GM19438 (cell line): ENCODE measurements at regions not wholly inside any gene's neighbourhood (a gene's known extent, or its start where the extent isn't known, plus 50 kb on each side); places are given as distances from the start of the nearest gene placed in this dataset.

ENCODE experiments used
- ATAC-seq: cut with Tn5 transposase; IDR thresholded peaks from one replicate; pipeline ENCODE4 v1.9.1; 2021; ENCODE audit warnings: low read depth; ENCODE audit not compliant: unreplicated experiment

DNA sequence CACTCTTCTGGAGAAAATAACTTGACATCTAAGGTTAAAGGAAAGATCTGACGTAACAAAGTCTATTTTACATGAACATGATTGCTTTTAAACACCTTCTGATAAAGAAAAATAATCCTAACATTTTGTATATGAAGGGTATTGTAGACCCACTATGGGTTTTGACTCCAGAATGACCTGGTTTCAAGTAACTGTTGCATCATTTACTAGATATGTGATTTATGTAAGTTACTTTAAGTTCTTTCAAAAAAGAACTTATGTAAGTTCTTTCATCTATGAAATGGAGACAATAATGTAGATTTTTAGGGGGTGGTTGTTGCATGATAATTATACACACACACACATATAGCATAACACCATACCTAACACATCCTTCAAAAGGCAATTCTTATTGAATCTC lies 147.6 kb upstream of the MIR17HG start:
- no peak for ATAC-seq

DNA sequence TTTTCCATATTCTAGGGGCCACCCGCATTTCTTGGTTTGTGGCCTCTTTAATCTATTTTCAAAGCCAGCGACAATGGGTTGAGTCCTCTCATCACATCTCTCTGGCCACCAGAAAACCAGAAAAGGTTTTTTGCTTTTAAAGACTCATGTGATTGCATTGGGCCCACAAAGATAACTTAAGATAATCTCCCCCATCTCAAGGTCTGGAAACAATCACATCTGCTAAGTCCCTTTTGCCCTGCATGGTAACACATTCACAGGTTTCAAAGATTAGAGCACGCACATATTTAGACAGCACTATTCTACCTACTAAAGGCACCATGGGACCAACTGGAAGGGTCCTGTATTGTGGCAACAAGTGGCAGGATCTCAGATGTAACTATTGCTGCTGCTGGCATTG lies 147.0 kb upstream of the MIR17HG start:
- no peak for ATAC-seq

DNA sequence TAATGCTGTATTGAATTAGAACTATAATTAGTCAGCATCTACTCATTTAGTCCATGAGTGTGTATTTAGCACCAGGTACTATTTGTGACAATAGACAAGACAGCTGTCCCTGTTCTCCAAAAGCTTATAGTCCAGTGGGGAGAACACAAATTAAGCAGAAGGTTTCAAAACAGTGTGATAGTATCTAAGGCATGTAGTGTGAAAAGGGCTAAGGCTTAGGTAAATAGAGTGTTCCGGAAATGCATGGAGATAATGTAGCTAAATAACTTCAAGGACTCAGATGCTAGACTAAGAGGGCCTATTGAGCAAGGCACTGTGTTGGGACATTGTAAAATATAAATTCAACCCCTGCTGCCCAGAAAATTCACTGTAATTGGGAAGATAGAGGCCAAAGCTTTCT lies 144.1 kb upstream of the MIR17HG start:
- ATAC-seq: no peak

DNA sequence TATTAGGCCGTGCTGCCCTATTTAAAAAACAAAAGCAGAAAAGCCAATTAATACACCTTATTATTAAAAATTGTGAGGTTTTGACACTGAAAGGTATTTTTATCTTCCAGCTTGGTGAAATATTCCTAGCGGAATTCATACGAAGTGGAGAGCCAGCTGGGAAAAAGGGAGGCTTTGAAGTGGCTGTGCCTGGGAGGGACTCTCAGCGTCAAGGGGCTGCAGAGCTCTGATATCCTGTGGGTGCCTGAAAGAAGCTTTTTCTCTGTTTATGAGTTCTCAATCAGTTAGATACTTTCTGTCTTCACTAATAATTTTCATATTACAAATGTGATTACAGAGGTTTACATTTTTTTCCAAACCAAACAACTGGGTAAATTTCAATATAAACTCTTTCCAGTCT lies 140.2 kb upstream of the MIR17HG start:
- no peak for ATAC-seq

DNA sequence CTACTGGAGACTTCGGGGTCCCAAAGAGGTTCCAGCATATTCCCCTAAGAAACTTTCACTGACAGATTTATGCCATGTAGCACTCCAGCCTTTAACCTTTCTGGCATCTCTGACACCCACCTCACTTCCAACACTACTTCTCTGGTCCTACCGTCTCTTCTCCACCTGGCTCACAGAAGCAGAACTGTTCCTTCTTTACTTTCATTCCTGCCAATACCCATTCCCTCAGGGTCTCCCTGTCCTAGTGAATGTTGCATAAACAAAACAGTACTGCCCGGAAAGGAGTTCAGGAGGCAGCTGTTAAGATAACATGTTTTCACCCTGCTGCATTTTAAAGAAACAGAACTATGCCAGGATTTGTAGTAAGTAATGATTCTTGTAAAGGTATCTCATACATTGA lies 136.0 kb upstream of the MIR17HG start:
- no peak for ATAC-seq

DNA sequence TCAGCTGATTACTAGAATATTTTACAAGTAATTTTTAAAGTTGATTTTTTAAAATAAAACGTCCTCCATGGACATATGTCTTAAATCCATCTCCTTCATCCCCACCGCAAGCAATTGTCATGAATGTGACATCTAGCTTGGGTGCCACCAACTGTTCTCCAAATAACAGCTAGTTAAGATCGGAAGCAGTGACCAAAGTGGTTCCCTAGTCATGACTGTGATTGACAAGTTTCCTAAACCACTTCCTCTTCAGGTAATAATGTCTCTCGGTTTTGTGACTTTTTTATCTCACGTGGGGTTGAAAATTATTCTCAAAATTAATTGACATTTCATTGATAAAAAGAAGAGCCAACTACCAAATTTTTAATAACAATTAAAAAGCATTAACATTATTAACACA lies 135.3 kb upstream of the MIR17HG start:
- no peak for ATAC-seq

DNA sequence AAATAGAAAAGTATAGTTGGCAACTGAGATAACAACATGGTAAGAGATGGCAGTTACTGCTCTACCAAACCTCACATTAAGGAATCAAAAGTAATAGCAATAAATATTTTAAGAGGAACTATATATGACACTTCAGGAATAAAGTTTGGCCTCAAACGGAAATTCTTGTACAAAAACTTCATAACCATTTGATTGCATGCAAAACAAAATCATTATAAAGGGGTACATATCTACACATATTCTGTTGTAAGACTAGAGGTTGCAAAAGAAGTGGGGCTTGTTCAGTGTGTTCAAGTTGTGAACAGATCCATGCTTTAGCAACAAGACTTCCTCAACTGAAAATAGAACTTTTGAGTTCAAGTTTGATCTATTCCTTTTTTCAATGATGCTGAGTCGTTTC lies 133.5 kb upstream of the MIR17HG start:
- ATAC-seq: no peak

DNA sequence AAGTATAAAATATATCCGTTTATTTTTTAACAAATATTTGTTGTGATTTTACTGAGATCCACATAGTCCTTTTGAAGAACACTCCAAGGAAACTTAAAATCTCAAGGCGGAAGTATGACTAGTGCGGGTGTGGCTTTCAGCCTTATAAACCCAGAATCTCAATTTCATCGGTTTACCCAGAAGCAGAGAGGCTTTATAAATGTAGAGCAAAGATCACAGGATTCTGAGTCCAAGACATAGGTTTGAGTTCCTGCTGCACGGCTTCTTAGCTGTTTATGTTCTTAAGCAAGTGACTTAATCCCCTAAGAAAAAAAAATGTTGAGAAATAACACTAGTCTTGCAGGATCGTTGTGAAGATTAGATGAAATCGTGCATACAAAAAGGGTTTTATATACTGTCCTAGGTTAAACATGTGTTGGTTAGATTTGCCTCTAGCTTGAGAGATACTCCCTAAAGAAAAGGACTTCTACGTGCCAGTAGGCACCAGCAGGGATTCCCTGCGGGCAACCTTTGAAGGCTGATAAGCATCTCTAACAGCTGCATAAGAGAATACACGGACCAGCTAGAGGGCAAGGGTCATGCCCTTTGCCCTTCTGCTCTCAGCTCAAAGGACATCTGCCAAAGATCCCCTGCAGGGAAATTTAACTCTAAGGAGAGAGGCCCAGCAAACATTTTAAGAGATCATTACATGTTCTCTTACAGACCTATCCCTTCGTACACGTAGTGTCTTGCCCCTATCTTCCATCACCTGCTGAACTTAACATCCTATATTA lies 130.4 kb upstream of the MIR17HG start:
- no peak for ATAC-seq

DNA sequence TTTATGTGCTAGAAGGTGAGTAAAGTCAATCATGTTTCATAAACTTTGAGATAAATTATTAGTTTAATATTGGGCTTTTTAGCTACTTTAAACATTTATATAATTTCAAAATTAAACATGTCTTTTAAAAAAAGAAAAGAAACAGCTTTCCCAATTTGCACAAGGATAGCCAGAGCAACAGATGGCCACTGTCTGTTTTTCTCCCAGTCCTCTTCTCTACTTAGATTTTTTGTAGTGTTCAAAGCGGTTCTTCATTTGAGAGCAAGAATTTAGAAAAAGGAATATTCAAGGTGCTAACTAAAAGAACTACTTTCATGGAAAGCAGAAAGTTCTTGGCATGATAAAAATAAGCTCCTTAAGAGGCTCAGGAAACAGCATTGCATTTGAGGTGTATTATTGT lies 128.3 kb upstream of the MIR17HG start:
- no peak for ATAC-seq

DNA sequence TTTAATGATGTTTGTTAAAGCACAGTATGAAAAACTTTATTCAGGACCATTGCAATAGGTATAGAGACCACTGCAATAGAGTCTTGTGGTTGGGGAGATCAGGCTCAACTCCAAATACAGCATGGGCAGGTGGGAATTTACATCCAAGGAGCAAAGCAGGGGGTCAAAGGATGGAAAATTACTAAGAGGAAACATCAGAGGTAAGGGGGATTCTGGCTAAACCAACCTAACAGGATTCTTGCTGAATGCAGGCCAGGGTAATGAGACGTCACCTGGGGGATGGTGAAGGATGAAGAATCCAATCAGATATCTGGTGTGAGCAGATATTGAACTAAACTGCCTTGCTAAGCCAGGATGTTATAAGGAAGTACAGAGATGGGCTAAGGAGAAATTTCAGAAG lies 126.6 kb upstream of the MIR17HG start:
- no peak for ATAC-seq

DNA sequence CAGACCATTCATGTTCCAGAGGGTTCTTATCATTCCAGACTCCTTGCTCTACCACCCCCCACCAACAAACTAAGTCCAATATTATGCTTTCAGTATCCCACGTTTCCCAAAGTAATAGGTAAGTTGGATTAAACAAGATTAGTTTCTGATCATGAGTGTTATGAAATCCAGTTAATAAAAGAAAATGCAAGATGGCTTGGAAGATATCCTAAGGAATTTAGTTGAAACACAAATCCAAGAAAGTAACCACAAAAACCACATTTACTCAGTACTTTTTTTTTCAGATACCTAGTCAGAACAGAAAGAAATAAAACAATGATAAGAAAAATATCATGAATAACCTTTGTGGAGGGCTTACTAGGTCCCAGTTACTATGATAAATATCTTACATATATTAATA lies 119.4 kb upstream of the MIR17HG start:
- ATAC-seq: no peak

DNA sequence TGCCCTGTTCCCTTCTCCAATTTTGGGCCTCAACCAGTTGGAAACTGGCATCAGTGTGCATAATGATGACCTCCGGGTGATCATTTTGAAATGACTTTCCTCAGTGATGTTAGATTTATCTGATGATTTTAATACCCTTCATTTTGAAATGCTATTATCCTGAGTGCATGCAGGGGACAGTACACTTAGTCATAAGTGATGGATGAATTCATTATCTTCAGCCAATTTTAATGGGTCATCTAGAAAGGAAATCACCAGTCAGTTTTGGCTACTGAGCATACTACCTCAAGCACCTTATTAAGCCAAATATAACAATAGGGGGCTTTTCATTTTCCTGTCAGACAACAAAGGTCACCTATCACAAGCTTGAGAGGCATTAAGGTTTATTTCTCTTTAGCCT lies 118.5 kb upstream of the MIR17HG start:
- ATAC-seq: no peak

DNA sequence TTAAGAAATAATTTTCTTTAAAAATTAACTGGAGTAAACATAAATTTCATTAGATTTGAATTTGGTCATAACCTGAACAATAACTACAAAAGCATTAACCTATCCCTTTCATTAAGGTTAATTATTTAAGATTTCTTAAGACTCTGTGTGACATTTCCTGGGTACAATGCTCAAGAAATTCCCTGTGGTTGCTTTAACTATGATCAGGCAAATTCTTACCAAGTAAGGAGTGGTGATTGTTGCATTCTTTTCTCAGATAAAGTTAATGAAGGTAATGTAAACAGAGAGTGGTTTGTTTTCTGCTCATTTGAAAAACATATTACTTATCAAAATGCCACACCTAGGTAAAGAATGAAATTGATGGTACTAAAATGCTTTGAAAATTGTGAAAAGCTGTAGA lies 114.8 kb upstream of the MIR17HG start:
- no peak for ATAC-seq

DNA sequence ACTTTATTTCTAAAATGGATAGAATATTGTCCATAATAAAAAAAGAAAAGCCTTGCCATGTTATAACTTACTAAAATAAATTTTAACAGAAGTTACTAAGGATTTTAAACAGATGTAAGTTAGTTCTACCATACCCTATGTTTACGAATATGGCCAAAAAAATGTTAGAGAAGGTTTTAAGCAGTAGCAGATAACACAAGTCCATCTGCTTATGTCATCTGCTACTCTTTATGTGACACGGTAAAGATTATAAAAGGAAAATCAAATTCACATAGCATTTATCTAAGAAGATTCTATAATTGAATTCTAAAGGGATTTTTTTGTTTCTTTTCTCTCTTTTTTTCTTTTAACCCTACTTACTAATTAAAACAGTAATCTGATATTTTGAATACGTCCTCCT lies 114.2 kb upstream of the MIR17HG start:
- ATAC-seq: no peak

DNA sequence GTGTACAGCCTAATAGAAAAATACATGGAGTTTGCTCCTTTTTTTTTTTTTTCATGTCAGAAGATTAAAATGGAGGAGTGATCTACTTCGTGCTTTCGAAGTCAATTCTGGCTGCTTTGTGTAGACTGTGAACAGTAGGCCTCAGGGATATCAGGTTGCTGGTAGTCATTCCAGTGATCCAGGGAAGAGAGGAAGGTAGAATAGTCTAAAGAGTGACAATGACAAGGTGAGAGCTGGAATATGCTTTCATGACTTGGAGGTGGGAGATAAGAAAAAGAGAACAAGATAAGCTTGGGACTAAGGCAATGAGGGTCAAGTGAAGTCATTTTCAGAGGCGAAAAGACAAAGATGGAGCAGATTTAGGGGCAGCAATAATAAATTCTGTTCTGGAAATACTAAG lies 111.3 kb upstream of the MIR17HG start:
- ATAC-seq: no peak

DNA sequence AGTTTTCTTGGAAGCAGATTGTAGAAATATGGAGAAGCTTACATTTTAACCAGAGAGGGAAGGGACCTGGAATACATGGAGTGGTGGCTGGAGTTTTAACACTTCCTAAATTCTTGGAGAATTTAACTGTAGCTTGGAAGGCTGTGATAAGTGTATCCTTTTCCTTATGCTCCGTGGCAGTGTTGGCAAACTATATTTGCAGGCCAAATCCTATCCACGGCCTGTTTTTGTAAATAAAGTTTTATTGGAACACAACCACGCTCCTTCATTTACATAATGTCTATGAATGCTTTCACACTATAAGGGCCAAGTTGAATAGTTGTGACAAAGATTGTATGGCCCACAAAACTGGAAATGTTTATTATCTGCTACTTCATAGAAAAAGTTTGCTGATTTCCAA lies 110.6 kb upstream of the MIR17HG start:
- ATAC-seq: no peak

DNA sequence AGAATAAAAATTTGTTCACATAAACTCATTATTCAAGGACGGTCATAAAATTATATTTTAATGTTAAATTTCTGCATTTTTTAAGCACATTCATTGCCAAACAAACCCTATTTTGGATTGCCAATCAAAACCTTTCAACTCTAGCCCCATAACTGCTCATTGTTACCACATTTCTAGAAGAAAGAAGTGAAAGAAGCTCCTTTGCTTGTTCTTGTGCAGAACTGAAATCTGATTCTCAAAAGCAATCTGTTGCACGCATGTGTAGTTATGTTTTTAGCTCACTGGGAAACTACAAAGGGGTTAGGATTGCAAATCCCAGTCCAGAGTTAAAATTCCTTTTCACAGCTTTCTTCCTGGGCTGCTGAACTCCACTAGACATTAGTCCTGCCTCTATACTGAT lies 109.5 kb upstream of the MIR17HG start:
- no peak for ATAC-seq

DNA sequence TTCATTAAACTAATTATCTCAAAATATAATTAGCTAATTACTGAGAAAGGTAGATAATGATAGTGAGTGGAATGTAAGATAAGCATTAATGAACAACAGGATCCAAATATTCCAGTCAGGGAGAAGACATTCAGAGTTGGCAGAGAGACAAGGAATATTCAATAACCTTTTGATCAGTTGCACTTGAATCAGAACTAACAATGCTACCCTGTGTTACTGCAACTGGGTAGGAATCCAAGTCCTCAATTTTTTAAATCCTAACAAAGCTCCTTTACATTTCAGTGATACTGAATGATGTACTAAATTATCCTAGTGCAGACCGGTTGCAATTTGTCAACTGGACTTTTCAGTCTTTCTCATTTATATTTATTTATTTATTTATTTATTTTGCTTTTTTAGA lies 107.1 kb upstream of the MIR17HG start:
- ATAC-seq: no peak

DNA sequence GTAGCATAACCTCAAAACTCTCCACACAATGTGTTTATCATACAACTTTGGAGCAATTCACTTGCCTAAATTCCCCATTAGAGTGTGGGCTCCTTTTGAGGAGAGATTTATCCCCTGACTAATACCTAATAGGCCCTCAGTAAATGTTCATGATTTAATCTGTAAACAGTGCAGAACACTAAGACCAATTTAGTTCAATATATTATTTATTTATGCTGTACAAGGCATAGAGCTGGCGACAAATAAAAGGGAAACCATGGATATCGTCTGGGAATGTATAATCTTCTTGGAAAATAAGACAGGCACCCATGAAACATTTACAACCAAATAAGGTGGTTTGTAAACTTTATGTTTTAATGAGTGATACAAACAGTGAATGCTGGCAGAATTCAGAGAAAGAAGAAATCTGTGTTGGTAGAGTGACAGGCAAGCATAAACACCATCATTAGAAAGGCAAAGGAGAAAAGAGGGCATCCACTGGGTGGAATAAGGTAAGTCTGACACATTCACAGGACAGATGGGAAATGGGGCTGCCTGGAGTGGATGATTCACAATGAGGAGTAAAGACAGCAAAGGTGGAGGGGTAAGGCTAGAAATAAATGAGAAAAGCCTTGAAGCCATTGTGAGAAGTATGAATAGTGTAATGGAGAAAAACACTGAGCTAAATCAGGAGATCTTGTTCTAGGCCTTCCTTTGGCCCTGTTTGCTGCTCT lies 106.1 kb upstream of the MIR17HG start:
- no peak for ATAC-seq

DNA sequence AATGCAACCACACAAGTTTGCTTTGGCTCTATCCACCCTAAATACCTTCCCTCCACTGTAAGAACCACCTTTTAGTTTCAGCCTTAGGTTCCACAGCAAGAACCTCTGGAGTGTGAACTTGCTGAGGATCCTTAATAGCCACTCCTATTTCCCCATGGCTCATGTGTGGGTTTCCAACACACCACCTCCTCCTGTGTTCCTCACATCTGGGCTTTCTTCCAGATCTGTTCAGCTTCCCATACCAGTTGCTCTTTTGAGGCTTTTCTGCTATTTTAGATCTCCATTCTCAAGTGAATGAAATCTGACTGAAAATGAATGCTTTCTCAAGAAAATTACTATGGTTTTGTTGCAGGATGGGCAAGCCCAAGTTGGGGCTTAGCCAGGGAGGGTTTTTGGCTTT lies 104.8 kb upstream of the MIR17HG start:
- no peak for ATAC-seq

DNA sequence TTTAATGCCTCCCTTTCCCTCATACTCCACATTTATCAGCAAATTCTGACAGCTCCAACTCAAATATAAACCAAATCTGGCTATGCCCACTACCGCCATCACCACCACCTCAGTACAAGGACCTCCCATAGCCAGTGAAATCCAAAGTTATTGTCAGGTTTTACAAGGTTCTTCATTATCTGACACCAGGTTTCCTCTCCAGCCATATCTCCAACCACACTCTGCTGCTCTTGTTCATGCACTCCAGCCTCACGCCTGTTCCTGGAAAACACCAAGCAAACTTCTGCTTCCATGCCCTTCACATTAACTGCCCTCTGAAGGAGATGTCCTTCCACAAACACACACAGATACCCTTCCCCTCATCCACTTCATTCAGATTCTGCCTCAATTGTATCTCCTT lies 102.2 kb upstream of the MIR17HG start:
- ATAC-seq: no peak

DNA sequence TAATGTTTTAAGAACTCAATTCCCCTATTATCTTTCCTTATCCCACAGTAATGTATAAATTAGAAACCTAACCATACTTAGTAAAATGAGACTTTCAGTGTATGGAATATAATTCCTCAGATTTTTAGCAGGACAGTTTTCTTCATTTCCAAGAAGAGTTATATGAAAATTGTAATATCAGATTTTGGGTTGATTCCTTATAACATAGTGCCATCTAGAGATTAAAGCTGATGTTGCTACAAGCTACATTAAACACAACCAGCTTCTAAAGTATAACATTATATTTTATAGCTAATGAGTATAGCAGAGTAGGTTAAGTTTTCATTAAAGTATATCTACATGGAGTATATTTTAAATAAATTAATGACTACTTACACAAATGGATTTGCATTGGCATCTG lies 99.7 kb upstream of the MIR17HG start:
- ATAC-seq: no peak
